ENCODE measurements at regions not wholly inside any gene's neighbourhood (a gene's known extent, or its start where the extent isn't known, plus 50 kb on each side); places are given as distances from the start of the nearest gene placed in this dataset.

DNA sequence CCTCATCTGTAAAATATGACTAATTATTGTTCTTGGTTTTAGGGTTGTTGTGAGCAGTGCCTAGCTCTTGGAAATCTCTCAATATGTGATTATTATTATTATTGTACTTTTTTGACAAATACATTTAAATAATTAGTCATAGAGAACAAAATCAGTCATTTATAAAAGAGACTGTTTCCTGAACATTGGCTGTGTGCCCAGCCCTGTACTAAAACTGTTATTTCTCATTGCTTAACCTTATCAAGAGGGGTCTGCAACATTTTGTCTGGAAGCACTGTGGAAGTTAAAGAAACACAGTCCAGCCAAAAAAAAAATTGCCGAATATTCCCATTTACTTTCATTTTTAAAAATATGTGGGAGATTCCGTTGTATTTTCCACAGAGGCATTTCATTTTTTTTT is 989.2 kb upstream of the SLIT2 start (continued):
- TF ChIP-seq, protein P1, sequence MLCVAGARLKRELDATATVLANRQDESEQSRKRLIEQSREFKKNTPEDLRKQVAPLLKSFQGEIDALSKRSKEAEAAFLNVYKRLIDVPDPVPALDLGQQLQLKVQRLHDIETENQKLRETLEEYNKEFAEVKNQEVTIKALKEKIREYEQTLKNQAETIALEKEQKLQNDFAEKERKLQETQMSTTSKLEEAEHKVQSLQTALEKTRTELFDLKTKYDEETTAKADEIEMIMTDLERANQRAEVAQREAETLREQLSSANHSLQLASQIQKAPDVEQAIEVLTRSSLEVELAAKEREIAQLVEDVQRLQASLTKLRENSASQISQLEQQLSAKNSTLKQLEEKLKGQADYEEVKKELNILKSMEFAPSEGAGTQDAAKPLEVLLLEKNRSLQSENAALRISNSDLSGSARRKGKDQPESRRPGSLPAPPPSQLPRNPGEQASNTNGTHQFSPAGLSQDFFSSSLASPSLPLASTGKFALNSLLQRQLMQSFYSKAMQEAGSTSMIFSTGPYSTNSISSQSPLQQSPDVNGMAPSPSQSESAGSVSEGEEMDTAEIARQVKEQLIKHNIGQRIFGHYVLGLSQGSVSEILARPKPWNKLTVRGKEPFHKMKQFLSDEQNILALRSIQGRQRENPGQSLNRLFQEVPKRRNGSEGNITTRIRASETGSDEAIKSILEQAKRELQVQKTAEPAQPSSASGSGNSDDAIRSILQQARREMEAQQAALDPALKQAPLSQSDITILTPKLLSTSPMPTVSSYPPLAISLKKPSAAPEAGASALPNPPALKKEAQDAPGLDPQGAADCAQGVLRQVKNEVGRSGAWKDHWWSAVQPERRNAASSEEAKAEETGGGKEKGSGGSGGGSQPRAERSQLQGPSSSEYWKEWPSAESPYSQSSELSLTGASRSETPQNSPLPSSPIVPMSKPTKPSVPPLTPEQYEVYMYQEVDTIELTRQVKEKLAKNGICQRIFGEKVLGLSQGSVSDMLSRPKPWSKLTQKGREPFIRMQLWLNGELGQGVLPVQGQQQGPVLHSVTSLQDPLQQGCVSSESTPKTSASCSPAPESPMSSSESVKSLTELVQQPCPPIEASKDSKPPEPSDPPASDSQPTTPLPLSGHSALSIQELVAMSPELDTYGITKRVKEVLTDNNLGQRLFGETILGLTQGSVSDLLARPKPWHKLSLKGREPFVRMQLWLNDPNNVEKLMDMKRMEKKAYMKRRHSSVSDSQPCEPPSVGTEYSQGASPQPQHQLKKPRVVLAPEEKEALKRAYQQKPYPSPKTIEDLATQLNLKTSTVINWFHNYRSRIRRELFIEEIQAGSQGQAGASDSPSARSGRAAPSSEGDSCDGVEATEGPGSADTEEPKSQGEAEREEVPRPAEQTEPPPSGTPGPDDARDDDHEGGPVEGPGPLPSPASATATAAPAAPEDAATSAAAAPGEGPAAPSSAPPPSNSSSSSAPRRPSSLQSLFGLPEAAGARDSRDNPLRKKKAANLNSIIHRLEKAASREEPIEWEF (IDR thresholded peaks at IDR 0.05; ENCODE audit: insufficient replicate concordance, low read depth, low read length) = no peak
- TF ChIP-seq SIX5 (IDR thresholded peaks at IDR 0.05; ENCODE audit: low read depth, low read length, severe bottlenecking) (no peak), WRNIP1 (IDR thresholded peaks at IDR 0.05; ENCODE audit: borderline replicate concordance, low read depth, low read length) (no peak), IKZF1 (conservative IDR thresholded peaks at IDR 0.05) (no peak), RELA (IDR thresholded peaks at IDR 0.05; ENCODE audit: borderline replicate concordance, partially characterized antibody) (no peak), CHD4 (IDR thresholded peaks at IDR 0.05) (no peak), ZNF24 (IDR thresholded peaks at IDR 0.05) (no peak), ZNF274 (IDR thresholded peaks at IDR 0.05; ENCODE audit: insufficient read depth, insufficient read length) (no peak)

DNA sequence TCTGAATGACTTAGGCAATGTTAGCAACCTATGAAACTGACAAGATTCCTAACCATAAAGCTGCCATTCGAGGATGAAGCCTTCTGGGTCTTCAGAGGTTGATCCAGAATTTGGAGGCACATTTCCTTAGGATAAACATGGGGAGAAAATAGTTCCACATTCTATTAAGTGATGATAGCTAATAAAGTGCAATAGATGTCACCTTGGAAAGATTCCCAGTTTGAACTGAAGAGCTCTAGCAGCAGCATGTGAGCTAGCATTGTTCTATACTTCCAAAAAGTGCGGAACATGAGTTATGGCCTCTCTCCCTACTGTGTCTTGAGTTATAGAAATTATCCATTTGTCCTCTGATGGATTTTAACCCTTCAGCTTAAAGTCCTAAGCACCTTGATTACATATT is 991.4 kb upstream of the SLIT2 start:
- SMC1A ChIA-PET (ENCODE audit: uncharacterized antibody, unreplicated experiment) = no interaction called here
- POLR2A ChIA-PET = no interaction called here
- Histone ChIP-seq H3K9me3 (replicated peaks; ENCODE audit: control insufficient read depth, insufficient read depth, low read length) (no peaks in the 10 kb centered on the region; the same call in 2 of the 3 replicates), H4K20me1 (ENCODE audit: control insufficient read depth, insufficient read depth) (no peaks in the 10 kb centered on the region), H3K36me3 (ENCODE audit: control insufficient read depth in 2 of 2, insufficient read depth in 2 of 2, low read length in 1 of 2) (no peaks in the 10 kb centered on the region), H3K27ac (ENCODE audit: control insufficient read depth, insufficient read depth) (no peak overlapping the region), H3K9ac (ENCODE audit: control insufficient read depth, insufficient read depth, low read length) (no peak overlapping the region), H2AFZ (ENCODE audit: control insufficient read depth, low read depth, low read length) (no peak overlapping the region), H3K27me3 (replicated peaks in 1 of 2; ENCODE audit: control insufficient read depth in 2 of 2, insufficient read depth in 2 of 2, low read length in 1 of 2) (no peaks in the 10 kb centered on the region), H3K4me3 (no peak overlapping the region), H3K4me1 (ENCODE audit: control insufficient read depth, insufficient read depth, low read length) (no peaks in the 10 kb centered on the region), H3K79me2 (ENCODE audit: control insufficient read depth, insufficient read depth, low read length) (no peaks in the 10 kb centered on the region), H3K4me2 (ENCODE audit: control insufficient read depth, insufficient read depth) (no peak overlapping the region)
- intact Hi-C loops (cut with micrococcal nuclease; ENCODE audit: unreplicated experiment) (no loop called here), in situ Hi-C loops (cut with MboI) (loop anchor here (25.0 kb wide), 1 partner anchor 98 kb away; no protein-coding TSS in a partner anchor)
- no TSS peak for BruUV-seq (replicated peaks)
- TF ChIP-seq CHD4 (IDR thresholded peaks at IDR 0.05) (no peak), SIN3A (IDR thresholded peaks at IDR 0.05; ENCODE audit: low read depth, low read length) (no peak), POU2F2 (IDR thresholded peaks at IDR 0.05; ENCODE audit: borderline replicate concordance, low read depth, low read length) (no peak), NR2F1 (conservative IDR thresholded peaks at IDR 0.05) (no peak)
- TF ChIP-seq, protein P2, sequence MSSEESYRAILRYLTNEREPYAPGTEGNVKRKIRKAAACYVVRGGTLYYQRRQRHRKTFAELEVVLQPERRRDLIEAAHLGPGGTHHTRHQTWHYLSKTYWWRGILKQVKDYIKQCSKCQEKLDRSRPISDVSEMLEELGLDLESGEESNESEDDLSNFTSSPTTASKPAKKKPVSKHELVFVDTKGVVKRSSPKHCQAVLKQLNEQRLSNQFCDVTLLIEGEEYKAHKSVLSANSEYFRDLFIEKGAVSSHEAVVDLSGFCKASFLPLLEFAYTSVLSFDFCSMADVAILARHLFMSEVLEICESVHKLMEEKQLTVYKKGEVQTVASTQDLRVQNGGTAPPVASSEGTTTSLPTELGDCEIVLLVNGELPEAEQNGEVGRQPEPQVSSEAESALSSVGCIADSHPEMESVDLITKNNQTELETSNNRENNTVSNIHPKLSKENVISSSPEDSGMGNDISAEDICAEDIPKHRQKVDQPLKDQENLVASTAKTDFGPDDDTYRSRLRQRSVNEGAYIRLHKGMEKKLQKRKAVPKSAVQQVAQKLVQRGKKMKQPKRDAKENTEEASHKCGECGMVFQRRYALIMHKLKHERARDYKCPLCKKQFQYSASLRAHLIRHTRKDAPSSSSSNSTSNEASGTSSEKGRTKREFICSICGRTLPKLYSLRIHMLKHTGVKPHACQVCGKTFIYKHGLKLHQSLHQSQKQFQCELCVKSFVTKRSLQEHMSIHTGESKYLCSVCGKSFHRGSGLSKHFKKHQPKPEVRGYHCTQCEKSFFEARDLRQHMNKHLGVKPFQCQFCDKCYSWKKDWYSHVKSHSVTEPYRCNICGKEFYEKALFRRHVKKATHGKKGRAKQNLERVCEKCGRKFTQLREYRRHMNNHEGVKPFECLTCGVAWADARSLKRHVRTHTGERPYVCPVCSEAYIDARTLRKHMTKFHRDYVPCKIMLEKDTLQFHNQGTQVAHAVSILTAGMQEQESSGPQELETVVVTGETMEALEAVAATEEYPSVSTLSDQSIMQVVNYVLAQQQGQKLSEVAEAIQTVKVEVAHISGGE (CRISPR knock-in tag; IDR thresholded peaks at IDR 0.05) = no peak
- no peak for FAIRE-seq
- CTCF ChIA-PET = no interaction called here
- RAD21 ChIA-PET (ENCODE audit: unreplicated experiment) = no interaction called here
- 10% methylated on average over 2 of the region's 2 CpGs for WGBS (ENCODE audit: insufficient coverage, insufficient replicate concordance, low lambda C conversion rate, missing lambda C conversion rate)
- no peak for DNase-seq (ENCODE audit: low read depth, low spot score)
- ATAC-seq = no peak

Data from GM12878 (cell line).